Activated T-helper 2 cell treated with anti-CD3 and anti-CD28 coated beads, Interferon-gamma antibody, Interleukin-2, Interleukin-4, amounts not matched to agents 10 μg/mL and 5 μg/mL and 100 μg/mL, durations not matched to agents 14 hours and 24 hours and 36 hours (primary cell): ENCODE measurements at regions not wholly inside any gene's neighbourhood (a gene's known extent, or its start where the extent isn't known, plus 50 kb on each side); places are given as distances from the start of the nearest gene placed in this dataset.
"Not testable (repeated sequence)": the region's sequence is repeated elsewhere in the genome, so short reads cannot be mapped to it uniquely, and the experiment has no call there.

Experiments
- DNase-seq: peaks from one replicate; pipeline ENCODE4 v3.0.0; 2021; ENCODE audit warnings: low spot score
- H3K27ac Mint-ChIP-seq: one replicate; pipeline ENCODE4 v1.8.0; 2021; ENCODE audit warnings: mixed read lengths
- H3K27me3 Mint-ChIP-seq: one replicate; pipeline ENCODE4 v1.8.0; 2021; ENCODE audit warnings: low read depth, mixed read lengths
- H3K36me3 Mint-ChIP-seq: one replicate; pipeline ENCODE4 v1.8.0; 2021; ENCODE audit warnings: low read depth, mixed read lengths
- H3K4me1 Mint-ChIP-seq: one replicate; pipeline ENCODE4 v1.8.0; 2021; ENCODE audit warnings: low read depth, mixed read lengths
- H3K4me3 Mint-ChIP-seq: one replicate; pipeline ENCODE4 v1.8.0; 2021; ENCODE audit warnings: low read depth, mild to moderate bottlenecking, moderate library complexity, mixed read lengths
- H3K9me3 Mint-ChIP-seq: one replicate; pipeline ENCODE4 v1.8.0; 2021; ENCODE audit warnings: mixed read lengths
- intact Hi-C: fragments of 100-400 bp; cut with micrococcal nuclease; formaldehyde crosslinking; loops from one replicate; pipeline ENCODE4 v1.15.1; 2023

DNA sequence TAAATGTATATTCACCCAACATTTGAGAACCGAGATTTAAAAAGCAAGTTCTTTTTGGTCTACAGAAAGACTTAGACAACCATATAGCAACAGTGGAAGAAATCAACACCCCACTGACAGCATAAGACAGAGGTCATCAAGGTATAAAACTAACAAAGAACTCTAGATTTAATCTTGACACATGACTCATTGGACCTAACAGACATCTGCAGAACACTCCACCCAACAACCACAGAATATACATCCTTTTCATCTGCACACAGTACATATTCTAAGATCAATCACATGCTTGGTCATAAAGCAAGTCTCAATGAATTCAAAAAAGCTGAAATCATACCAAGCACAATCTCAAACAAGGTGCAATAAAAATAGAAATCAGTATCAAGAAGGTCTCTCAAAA, 65.8 kb downstream of the SPIN4 start:
- Mint-ChIP-seq H3K36me3 (no peaks in the 10 kb centered on the region), H3K4me1 (no peaks in the 10 kb centered on the region), H3K9me3 (peaks cover 1% of the 10 kb centered on the region), H3K27ac (no peak overlapping the region), H3K27me3 (no peaks in the 10 kb centered on the region), H3K4me3 (no peak overlapping the region)
- no peak for DNase-seq
- intact Hi-C loops, result no loop called here

DNA sequence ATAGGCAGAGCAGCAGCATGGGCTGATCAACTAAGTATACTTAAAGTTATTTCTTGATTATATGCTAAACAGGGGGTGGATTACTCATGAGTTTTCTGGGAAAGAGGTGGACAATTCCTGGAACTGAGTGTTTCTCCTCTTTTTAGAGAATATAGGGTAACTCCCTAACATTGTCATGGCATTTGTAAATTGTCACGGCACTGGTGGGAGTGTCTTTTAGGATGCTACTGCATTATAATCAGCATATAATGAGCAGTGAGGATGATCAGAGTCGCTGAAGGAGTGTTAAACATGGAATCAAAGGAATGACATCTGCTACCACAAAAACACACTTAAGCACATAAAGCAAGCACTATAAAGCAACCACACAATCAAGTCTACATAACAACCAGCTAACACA, 66.5 kb downstream of the SPIN4 start:
- no peak for DNase-seq
- Mint-ChIP-seq H3K4me3 (no peak overlapping the region), H3K27me3 (no peaks in the 10 kb centered on the region), H3K36me3 (no peaks in the 10 kb centered on the region), H3K4me1 (no peaks in the 10 kb centered on the region), H3K27ac (no peak overlapping the region), H3K9me3 (no peaks in the 10 kb centered on the region)
- intact Hi-C loops, result no loop called here

- Mint-ChIP-seq H3K27ac (no peak overlapping the region), H3K4me1 (no peaks in the 10 kb centered on the region), H3K36me3 (no peaks in the 10 kb centered on the region), H3K4me3 (no peak overlapping the region), H3K9me3 (no peaks in the 10 kb centered on the region), H3K27me3 (no peaks in the 10 kb centered on the region)
- intact Hi-C loops, result no loop called here
- no peak for DNase-seq
Observed at GRCh38 chrX:63283348-63283747, 67.8 kb downstream of the SPIN4 start.

GRCh38 chrX:63282828-63283227, 68.3 kb downstream of the SPIN4 start:
- Mint-ChIP-seq H3K36me3 (no peaks in the 10 kb centered on the region), H3K27ac (no peak overlapping the region), H3K4me1 (no peaks in the 10 kb centered on the region), H3K4me3 (no peak overlapping the region), H3K27me3 (no peaks in the 10 kb centered on the region), H3K9me3 (no peaks in the 10 kb centered on the region)
- DNase-seq, result no peak
- intact Hi-C loops, result no loop called here

DNA sequence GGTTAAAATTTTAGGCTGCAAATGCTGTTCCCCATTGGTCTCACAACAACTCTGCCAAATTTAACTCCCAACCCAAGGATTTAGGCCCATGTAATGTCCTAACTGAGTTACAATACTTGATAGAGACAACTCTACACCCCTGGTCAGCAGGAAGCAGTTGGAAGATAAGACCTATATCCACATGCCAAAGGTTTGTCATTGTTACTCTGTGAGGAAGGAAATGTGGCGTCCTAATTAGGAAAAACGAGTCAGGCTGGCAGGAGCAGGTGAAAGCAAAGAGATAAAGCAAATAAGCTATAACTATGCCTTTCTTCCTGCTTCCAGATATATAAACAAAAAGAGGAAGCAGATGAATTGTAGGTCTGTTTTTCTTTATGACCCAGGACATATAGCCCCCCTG, 69.1 kb downstream of the SPIN4 start:
- H3K4me1 Mint-ChIP-seq, result no peaks in the 10 kb centered on the region
- intact Hi-C loops, result no loop called here
- no peak overlapping the region for H3K4me3 Mint-ChIP-seq
- no peak for DNase-seq
- no peaks in the 10 kb centered on the region for H3K9me3 Mint-ChIP-seq
- H3K27ac Mint-ChIP-seq, result no peak overlapping the region
- H3K27me3 Mint-ChIP-seq, result no peaks in the 10 kb centered on the region
- no peaks in the 10 kb centered on the region for H3K36me3 Mint-ChIP-seq

DNA sequence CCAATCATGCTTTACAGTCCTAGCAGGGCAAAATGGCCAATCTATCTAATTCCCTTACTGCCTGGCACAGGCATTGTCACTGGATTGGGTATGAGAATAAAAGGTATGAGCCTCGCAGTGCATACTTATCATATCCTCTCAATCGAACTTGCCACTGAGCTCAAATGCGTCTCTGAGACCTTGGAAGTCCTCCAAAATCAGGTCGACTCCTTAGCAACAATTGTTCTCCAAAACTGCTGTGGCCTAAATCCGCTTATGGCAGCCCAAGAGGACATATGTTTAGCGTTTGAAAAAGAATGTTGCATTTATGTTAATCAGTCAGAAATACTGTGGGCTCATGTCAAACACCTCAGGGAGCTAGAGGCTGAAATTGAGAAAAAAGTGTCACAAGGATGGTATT, 69.7 kb downstream of the SPIN4 start:
- no peak for DNase-seq
- no peaks in the 10 kb centered on the region for H3K27me3 Mint-ChIP-seq
- H3K4me1 Mint-ChIP-seq, result no peaks in the 10 kb centered on the region
- intact Hi-C loops, result no loop called here
- no peak overlapping the region for H3K4me3 Mint-ChIP-seq
- no peaks in the 10 kb centered on the region for H3K9me3 Mint-ChIP-seq
- H3K36me3 Mint-ChIP-seq, result no peaks in the 10 kb centered on the region
- H3K27ac Mint-ChIP-seq, result no peak overlapping the region

DNA sequence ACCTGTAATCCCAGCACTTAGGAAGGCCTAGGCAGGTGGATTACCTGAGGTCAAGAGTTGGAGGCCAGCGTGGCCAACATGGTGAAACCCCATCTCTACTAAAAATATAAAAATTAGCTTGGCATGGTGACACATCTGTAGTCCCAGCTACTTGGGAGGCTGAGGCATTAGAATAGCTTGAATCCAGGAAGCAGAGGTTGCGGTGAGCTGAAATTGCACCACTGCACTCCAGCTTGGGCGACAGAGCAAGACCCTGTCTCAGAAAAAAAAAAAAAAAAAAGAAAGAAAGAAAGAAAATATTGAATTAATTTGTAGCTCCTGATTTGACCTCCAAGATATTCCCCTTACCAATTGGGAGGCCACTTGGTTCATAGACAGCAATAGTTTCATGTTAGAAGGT, 73.7 kb downstream of the SPIN4 start:
- DNase-seq, H3K36me3 Mint-ChIP-seq, H3K4me3 Mint-ChIP-seq, intact Hi-C loops, H3K27ac Mint-ChIP-seq, H3K9me3 Mint-ChIP-seq, H3K27me3 Mint-ChIP-seq, H3K4me1 Mint-ChIP-seq: not testable (repeated sequence)

DNA sequence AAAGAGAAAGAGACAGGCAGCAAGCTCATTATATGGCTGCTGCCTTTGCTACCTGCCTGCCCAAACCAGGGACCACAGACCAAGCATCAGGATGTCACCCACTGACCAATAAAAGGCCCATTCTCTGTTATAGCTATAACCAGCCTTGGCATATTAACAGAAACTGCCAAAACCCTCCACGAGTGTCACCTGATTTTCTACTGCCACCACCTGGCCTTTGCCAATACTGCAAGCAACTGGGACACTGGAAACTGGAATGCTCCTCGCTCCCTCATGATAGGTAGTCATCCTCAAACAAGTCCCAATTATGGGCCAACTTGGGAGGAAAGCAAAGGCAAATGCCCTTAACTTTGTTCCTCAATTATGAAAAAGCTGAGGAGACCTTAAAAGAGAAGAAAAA, 76.0 kb downstream of the SPIN4 start:
- no peaks in the 10 kb centered on the region for H3K9me3 Mint-ChIP-seq
- H3K27ac Mint-ChIP-seq, result no peak overlapping the region
- no peaks in the 10 kb centered on the region for H3K4me1 Mint-ChIP-seq
- H3K36me3 Mint-ChIP-seq, result no peaks in the 10 kb centered on the region
- intact Hi-C loops, result no loop called here
- H3K4me3 Mint-ChIP-seq, result no peak overlapping the region
- H3K27me3 Mint-ChIP-seq, result no peaks in the 10 kb centered on the region
- no peak for DNase-seq

DNA sequence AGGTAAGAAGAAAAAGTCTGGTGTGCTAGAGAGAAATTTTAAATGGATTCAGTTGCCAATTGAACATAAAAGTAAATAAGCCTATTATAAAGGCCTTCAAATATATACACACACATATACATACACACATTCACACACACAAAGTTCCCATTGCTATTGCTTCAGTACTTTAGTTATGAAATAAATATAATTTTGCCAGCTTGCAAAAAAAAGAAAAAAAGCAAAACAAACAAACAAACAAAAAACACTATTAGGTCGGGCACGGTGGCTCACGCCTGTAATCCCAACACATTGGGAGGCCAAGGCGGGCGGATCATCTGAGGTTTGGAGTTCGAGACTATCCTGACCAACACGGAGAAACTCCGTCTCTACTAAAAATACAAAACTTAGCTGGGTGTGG, 80.3 kb downstream of the SPIN4 start:
- no peak overlapping the region for H3K4me3 Mint-ChIP-seq
- H3K27ac Mint-ChIP-seq, result no peak overlapping the region
- DNase-seq, result no peak
- no peaks in the 10 kb centered on the region for H3K27me3 Mint-ChIP-seq
- H3K4me1 Mint-ChIP-seq, result no peaks in the 10 kb centered on the region
- H3K9me3 Mint-ChIP-seq, result no peaks in the 10 kb centered on the region
- intact Hi-C loops, result no loop called here
- H3K36me3 Mint-ChIP-seq, result no peaks in the 10 kb centered on the region

GRCh38 chrX:63258144-63258543, 93.0 kb downstream of the SPIN4 start:
- Mint-ChIP-seq H3K27ac (no peak overlapping the region), H3K27me3 (no peaks in the 10 kb centered on the region), H3K4me1 (no peaks in the 10 kb centered on the region), H3K4me3 (no peak overlapping the region), H3K9me3 (no peaks in the 10 kb centered on the region), H3K36me3 (no peaks in the 10 kb centered on the region)
- intact Hi-C loops, result no loop called here
- DNase-seq, result no peak

- Mint-ChIP-seq H3K9me3 (no peaks in the 10 kb centered on the region), H3K27me3 (no peaks in the 10 kb centered on the region), H3K36me3 (no peaks in the 10 kb centered on the region), H3K27ac (no peak overlapping the region), H3K4me3 (no peak overlapping the region), H3K4me1 (no peaks in the 10 kb centered on the region)
- DNase-seq, result peak; percentile 9
- intact Hi-C loops, result no loop called here
Observed at GRCh38 chrX:63250253-63250868, 100.8 kb downstream of the SPIN4 start.

- intact Hi-C loops, H3K27me3 Mint-ChIP-seq, H3K27ac Mint-ChIP-seq, DNase-seq, H3K36me3 Mint-ChIP-seq, H3K9me3 Mint-ChIP-seq, H3K4me3 Mint-ChIP-seq, H3K4me1 Mint-ChIP-seq: not testable (repeated sequence)
Observed at GRCh38 chrX:63242689-63243088, 108.4 kb downstream of the SPIN4 start.

GRCh38 chrX:63235963-63236362, 115.2 kb downstream of the SPIN4 start:
- intact Hi-C loops, H3K9me3 Mint-ChIP-seq, H3K27me3 Mint-ChIP-seq, H3K4me1 Mint-ChIP-seq, H3K36me3 Mint-ChIP-seq, H3K4me3 Mint-ChIP-seq, H3K27ac Mint-ChIP-seq, DNase-seq: not testable (repeated sequence)

DNA sequence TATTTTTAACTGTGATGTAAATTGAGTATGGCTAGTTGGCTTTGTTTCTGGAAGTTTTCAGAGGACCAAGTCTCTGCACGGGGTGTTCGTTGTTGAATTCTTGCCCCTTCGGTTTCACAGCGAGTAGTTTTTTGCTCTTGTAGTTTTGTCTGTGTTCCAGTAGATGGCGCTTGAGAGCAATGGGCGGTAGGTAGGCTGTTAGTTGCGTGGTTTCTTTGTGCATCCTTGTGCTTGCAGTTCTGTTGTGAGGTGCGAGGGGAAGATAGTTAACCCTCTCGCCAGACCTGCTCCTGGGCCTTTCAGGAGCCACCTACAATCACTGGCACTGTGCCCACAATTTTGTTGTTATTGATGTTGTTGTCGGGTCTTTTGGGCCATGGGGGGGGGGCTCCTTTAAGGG, 118.1 kb downstream of the SPIN4 start:
- DNase-seq, H3K36me3 Mint-ChIP-seq, H3K9me3 Mint-ChIP-seq, H3K4me1 Mint-ChIP-seq, intact Hi-C loops, H3K4me3 Mint-ChIP-seq, H3K27ac Mint-ChIP-seq, H3K27me3 Mint-ChIP-seq: not testable (repeated sequence)
